ENCODE measurements at regions not wholly inside any gene's neighbourhood (a gene's known extent, or its start where the extent isn't known, plus 50 kb on each side); places are given as distances from the start of the nearest gene placed in this dataset.
A peak's percentile ranks its signal among the peaks of the same experiment; 100 is the strongest.

DNA sequence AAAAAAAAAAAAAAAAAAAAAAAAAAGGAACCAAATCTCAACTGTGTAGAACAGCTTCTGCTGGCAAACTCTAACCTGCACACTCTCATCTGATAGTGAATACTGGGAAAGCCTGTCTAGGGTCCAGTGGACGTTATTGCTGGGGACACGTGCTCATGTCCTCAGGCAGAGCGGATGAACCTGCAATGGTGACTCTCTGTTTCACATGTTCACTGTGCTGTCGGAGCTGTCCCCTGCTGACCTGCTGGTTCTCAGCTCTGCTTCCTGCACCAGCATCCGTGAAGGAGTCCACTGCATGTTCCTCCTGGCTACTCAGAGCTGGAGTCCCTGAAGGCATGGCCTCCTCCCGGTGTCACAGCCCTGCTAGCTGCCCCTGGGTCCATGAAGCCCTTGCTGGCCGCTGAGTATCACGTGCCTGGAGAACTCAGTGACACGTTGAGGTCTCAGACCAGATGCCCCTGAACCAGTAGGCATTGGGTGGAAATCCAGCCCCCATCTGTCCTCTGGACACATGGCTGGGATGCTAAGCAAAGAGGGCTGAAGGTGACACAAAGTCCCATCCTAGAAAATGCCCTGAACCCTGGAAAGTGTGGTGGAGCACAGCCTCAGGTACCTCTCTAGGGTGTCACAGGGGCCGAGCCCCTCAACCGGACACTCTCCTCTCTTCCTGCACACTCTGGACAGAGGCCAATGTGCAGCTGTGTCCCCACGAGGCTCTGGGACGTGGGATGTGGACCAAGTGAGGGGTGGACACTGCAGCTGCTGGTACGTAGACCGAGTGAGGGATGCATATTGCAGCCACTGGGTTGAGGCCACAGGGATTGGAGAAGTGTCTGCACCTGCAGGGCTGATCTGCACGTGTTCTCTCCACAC, 54.9 kb upstream of the FRMD1 start:
- DNase-seq (ENCODE audit: low spot score): no peak

- DNase-seq (ENCODE audit: low spot score): no peak
Observed at GRCh38 chr6:168133168-168133561, 54.2 kb upstream of the FRMD1 start.

- DNase-seq (ENCODE audit: low spot score): no peak
Observed at GRCh38 chr6:168132531-168133167, 53.6 kb upstream of the FRMD1 start.

DNA sequence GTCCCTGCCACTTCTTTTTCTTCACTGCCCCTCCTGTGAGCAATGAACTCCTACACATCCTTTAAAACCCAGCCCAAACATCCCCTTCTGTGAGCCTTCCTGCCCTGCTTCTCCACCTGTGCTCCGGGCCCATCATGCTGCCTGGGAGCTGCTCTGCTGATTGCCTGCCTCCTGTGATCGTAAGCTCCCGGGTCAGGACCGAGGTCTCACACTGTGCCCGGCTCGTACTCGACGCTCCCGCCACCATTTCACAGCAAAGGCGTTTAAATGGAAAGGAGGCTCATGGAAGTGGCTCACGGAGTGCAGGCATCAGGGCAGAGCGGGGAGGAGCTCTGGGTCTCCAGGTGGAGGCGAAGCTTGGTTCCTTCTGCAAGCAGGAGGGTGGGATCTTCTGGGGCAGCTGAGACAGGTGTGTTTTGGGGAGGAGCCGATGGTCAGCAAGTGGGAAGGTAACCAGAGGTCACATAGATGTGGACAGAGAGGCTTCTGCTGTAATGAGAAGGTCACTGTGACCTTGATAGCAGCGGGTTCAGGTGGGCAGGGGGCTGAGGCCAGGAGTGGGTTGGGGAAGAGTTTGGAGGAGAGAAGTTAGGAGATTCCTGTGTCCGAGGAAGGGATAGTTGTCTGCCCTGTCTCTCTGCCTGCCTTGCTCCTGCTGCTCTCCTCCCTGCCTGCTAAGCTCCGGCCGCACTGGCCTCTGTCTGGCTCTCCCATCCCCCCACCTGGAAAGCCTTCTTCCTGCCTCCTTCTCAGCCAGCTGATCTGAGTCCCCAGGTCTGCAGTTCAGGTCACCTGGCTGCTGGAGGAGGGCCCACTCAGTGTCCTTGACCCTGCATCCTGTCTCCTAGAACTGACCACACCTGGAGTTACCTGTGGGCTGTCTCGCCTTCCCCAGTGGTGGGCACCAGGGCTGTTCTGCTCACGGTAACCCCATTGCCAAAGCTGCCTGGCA, 52.7 kb upstream of the FRMD1 start:
- DNase-seq (ENCODE audit: low spot score): peak; percentile 37

GRCh38 chr6:168130697-168131371, 51.8 kb upstream of the FRMD1 start:
- DNase-seq (ENCODE audit: low spot score): peak; percentile 55

- peak; percentile 59 for DNase-seq (ENCODE audit: low spot score)
Observed at GRCh38 chr6:168130168-168130696, 51.2 kb upstream of the FRMD1 start.

DNA sequence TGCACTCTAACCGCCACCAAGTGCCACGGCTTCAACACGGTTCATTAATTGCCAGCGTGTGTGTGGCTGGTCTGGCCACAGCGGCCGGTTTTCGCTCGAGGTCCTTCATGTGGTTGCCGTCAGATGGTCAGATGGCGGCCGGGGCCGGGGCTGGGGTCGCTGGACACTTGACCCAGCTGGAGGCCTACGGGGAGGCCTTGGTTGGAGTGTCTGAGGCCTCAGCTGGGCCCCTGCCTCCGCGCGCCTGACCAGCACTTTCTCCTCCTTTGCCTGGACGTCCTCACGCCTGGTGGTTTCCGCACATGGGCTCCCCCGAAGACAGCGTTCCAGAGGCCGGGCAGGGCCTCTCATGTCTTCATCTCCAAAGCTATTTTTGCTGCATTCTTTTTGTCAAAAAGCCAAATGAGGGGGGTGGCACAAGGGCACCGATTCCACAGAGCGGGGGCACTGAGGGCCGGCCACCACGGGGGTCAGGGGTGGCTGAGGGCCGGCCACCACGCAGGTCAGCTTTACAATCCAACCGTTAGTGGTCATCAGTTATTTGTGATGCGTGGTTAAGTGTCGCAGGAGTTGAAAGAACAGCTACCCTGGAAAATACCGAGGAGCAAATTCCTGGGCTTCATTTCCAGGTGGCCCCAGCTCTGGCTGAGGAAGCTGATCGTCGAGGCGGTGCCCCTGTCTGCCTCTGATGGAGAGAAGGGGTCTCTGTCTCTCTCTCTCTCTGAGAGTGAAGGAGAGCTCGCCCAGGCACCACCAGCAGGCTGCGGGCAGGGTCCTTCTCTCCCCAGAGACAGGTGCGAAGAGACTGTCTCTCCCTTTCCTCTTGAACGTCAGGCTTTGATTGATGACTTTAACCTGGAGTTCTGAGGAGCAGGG, 50.5 kb upstream of the FRMD1 start:
- DNase-seq (ENCODE audit: low spot score): peak; percentile 48

- DNase-seq (ENCODE audit: low spot score): no peak
Observed at GRCh38 chr6:168128631-168129291, 49.7 kb upstream of the FRMD1 start.

All from left forelimb (tissue), 1 donor.